AG04450 (cell line): ENCODE measurements at regions not wholly inside any gene's neighbourhood (a gene's known extent, or its start where the extent isn't known, plus 50 kb on each side); places are given as distances from the start of the nearest gene placed in this dataset.

Experiments used
- CTCF ChIA-PET: fragments of 300-600, 350-600 bp; formaldehyde crosslinking; extraction: SDS; loops from one replicate; lab custom pipeline; 2022; ENCODE audit warnings: antibody characterized with exemption, inconsistent platforms; lab: Charles Lee
- POLR2A ChIA-PET: fragments of 350-600 bp; formaldehyde crosslinking; extraction: SDS; loops from one replicate; lab custom pipeline; 2021; ENCODE audit warnings: antibody characterized with exemption, inconsistent platforms; lab: Yijun Ruan, JAX
- DNase-seq: peaks from one replicate; pipeline ENCODE4 v3.0.0-alpha.2; 2011; ENCODE audit warnings: low read depth, low spot score
- H3K27ac ChIP-seq: one replicate; pipeline ENCODE4 v1.5.1; 2012; ENCODE audit warnings: low read depth, low read length, control low read depth
- H3K27me3 ChIP-seq: one replicate; pipeline ENCODE4 v1.6.0; 2012; ENCODE audit warnings: low read length; ENCODE audit not compliant: control insufficient read depth, insufficient read depth
- H3K4me3 ChIP-seq: 2 replicates; pipeline ENCODE4 v1.5.1; 2011; ENCODE audit warnings: mild to moderate bottlenecking, low read depth, low read length, control low read depth
- H3K9me3 ChIP-seq: 2 replicates; pipeline ENCODE4 v1.5.1; 2012; ENCODE audit warnings: low read length; ENCODE audit not compliant: control insufficient read depth, insufficient read depth
- CTCF ChIP-seq: IDR thresholded peaks from 2 replicates; pipeline ENCODE4 v1.5.1; 2011; ENCODE audit warnings: low read depth, low read length, control low read depth, inconsistent platforms

GRCh38 chr1:82384776-82385175 is 584.0 kb downstream of the ADGRL2 start:
- no peak for DNase-seq
- TF ChIP-seq CTCF: no peak
- Histone ChIP-seq H3K27ac (no peak overlapping the region), H3K27me3 (no peaks in the 10 kb centered on the region), H3K4me3 (no peak overlapping the region), H3K9me3 (no peaks in the 10 kb centered on the region)
- CTCF ChIA-PET: no interaction called here
- POLR2A ChIA-PET: no interaction called here

- no peak for TF ChIP-seq CTCF
- no peak overlapping the region for H3K27ac ChIP-seq
- ChIA-PET CTCF (interaction anchor here (0.9 kb wide), 1 partner anchor 30 kb away, joined by 3 read pairs; no protein-coding TSS in a partner anchor), POLR2A (interaction anchor here (0.7 kb wide), 1 partner anchor 38 kb away, joined by 3 read pairs; no protein-coding TSS in a partner anchor)
- H3K27me3 ChIP-seq: no peaks in the 10 kb centered on the region
- DNase-seq: no peak
- H3K9me3 ChIP-seq: no peaks in the 10 kb centered on the region
- H3K4me3 ChIP-seq: no peak overlapping the region
Measured at GRCh38 chr1:82377201-82377884, 576.6 kb downstream of the ADGRL2 start.

GRCh38 chr1:82373710-82374109 is 573.0 kb downstream of the ADGRL2 start:
- H3K9me3 ChIP-seq: no peaks in the 10 kb centered on the region
- no peak for DNase-seq
- POLR2A ChIA-PET: no interaction called here
- no peak overlapping the region for H3K4me3 ChIP-seq
- CTCF ChIA-PET: no interaction called here
- no peak overlapping the region for H3K27ac ChIP-seq
- H3K27me3 ChIP-seq: no peaks in the 10 kb centered on the region
- TF ChIP-seq CTCF: no peak

- POLR2A ChIA-PET: no interaction called here
Measured at GRCh38 chr1:82371844-82372498, 571.2 kb downstream of the ADGRL2 start.

More at GRCh38 chr1:82371844-82372498, 571.2 kb downstream of the ADGRL2 start:
- Histone ChIP-seq H3K9me3 (no peaks in the 10 kb centered on the region), H3K4me3 (no peak overlapping the region), H3K27ac (no peak overlapping the region), H3K27me3 (no peaks in the 10 kb centered on the region)
- no peak for TF ChIP-seq CTCF
- CTCF ChIA-PET: no interaction called here
- no peak for DNase-seq
